Neutrophil (primary cell): ENCODE measurements at regions not wholly inside any gene's neighbourhood (a gene's known extent, or its start where the extent isn't known, plus 50 kb on each side); places are given as distances from the start of the nearest gene placed in this dataset.
"Not testable (repeated sequence)": the region's sequence is repeated elsewhere in the genome, so short reads cannot be mapped to it uniquely, and the experiment has no call there.

Experiments used
- H3K27ac ChIP-seq: fragments of 200-600 bp; sonication (generic); 2 replicates; pipeline ENCODE4 v1.5.1; 2016; ENCODE audit warnings: mild to moderate bottlenecking, moderate library complexity
- H3K27me3 ChIP-seq: fragments of 200-600 bp; sonication (generic); 2 replicates; pipeline ENCODE4 v1.6.0; 2016; ENCODE audit warnings: mild to moderate bottlenecking
- H3K36me3 ChIP-seq: fragments of 200-600 bp; sonication (generic); 2 replicates; pipeline ENCODE4 v1.5.1; 2017
- H3K4me1 ChIP-seq, 2 experiments: fragments of 200-600 bp in 1 of 2; sonication (generic) in 1 of 2; 1 replicate in 1 of 2; 2 replicates in 1 of 2; pipeline versions ENCODE4 v1.5.1 to v1.6.1; 2013 to 2016; ENCODE audit warnings: low read depth in 1 of 2, low read length in 1 of 2, mild to moderate bottlenecking in 1 of 2, moderate library complexity in 1 of 2; ENCODE audit not compliant: control insufficient read depth in 1 of 2, insufficient read depth in 1 of 2
- H3K4me3 ChIP-seq, 2 experiments: fragments of 200-600 bp in 1 of 2; sonication (generic) in 1 of 2; 1 replicate in 1 of 2; 2 replicates in 1 of 2; pipeline ENCODE4 v1.5.1; 2013 to 2016; ENCODE audit warnings: low read depth in 1 of 2, low read length in 1 of 2, mild to moderate bottlenecking in 1 of 2, moderate library complexity in 1 of 2
- H3K9me3 ChIP-seq: fragments of 200-600 bp; sonication (generic); 2 replicates; pipeline ENCODE4 v1.5.1; 2016
- CTCF ChIP-seq: fragments of 200-600 bp; sonication (generic); IDR thresholded peaks from 2 replicates; pipeline ENCODE4 v1.5.1; 2016; ENCODE audit warnings: antibody characterized with exemption

- no peak for TF ChIP-seq CTCF
- Histone ChIP-seq H3K4me1 (no peaks in the 10 kb centered on the region), H3K27ac (no peak overlapping the region), H3K4me3 (no peak overlapping the region), H3K9me3 (no peaks in the 10 kb centered on the region), H3K27me3 (no peaks in the 10 kb centered on the region), H3K36me3 (no peaks in the 10 kb centered on the region)
Measured at GRCh38 chr6:85002847-85003246, 238.4 kb upstream of the TBX18 start.

GRCh38 chr6:85000001-85000400 lies 235.6 kb upstream of the TBX18 start:
- no peaks in the 10 kb centered on the region for H3K27me3 ChIP-seq
- H3K4me1 ChIP-seq: no peaks in the 10 kb centered on the region
- no peaks in the 10 kb centered on the region for H3K9me3 ChIP-seq
- no peaks in the 10 kb centered on the region for H3K36me3 ChIP-seq
- H3K4me3 ChIP-seq: no peak overlapping the region
- TF ChIP-seq CTCF: no peak
- H3K27ac ChIP-seq: no peak overlapping the region

- H3K36me3 ChIP-seq: no peaks in the 10 kb centered on the region
- no peak overlapping the region for H3K27ac ChIP-seq
- TF ChIP-seq CTCF: no peak
- H3K4me1 ChIP-seq: no peaks in the 10 kb centered on the region
- no peaks in the 10 kb centered on the region for H3K9me3 ChIP-seq
- no peak overlapping the region for H3K4me3 ChIP-seq
- H3K27me3 ChIP-seq: no peaks in the 10 kb centered on the region
Measured at GRCh38 chr6:84998223-84998622, 233.8 kb upstream of the TBX18 start.

GRCh38 chr6:84988766-84989165 lies 224.4 kb upstream of the TBX18 start:
- not testable (repeated sequence) for H3K4me1 ChIP-seq, H3K4me3 ChIP-seq, H3K27ac ChIP-seq, H3K36me3 ChIP-seq, H3K27me3 ChIP-seq, H3K9me3 ChIP-seq

GRCh38 chr6:84985490-84985889 lies 221.1 kb upstream of the TBX18 start:
- H3K4me1 ChIP-seq, H3K27ac ChIP-seq, H3K27me3 ChIP-seq, H3K36me3 ChIP-seq, H3K9me3 ChIP-seq, H3K4me3 ChIP-seq: not testable (repeated sequence)

- H3K9me3 ChIP-seq: no peaks in the 10 kb centered on the region
- H3K36me3 ChIP-seq: no peaks in the 10 kb centered on the region
- no peaks in the 10 kb centered on the region for H3K27me3 ChIP-seq
- H3K4me3 ChIP-seq: no peak overlapping the region
- H3K27ac ChIP-seq: no peak overlapping the region
- TF ChIP-seq CTCF: no peak
- no peaks in the 10 kb centered on the region for H3K4me1 ChIP-seq
Measured at GRCh38 chr6:84979541-84979940, 215.1 kb upstream of the TBX18 start.

GRCh38 chr6:84977363-84977705 lies 212.9 kb upstream of the TBX18 start:
- TF ChIP-seq CTCF: no peak
- Histone ChIP-seq H3K36me3 (no peaks in the 10 kb centered on the region), H3K27me3 (no peaks in the 10 kb centered on the region), H3K9me3 (no peaks in the 10 kb centered on the region), H3K4me3 (no peak overlapping the region), H3K4me1 (no peaks in the 10 kb centered on the region), H3K27ac (no peak overlapping the region)
